ENCODE measurements at regions not wholly inside any gene's neighbourhood (a gene's known extent, or its start where the extent isn't known, plus 50 kb on each side); places are given as distances from the start of the nearest gene placed in this dataset.

GRCh38 chr21:38567970-38568360, 69.7 kb upstream of the ERG start:
- peak overlapping the region in 1 of 4 donors; percentile 16 for H3K4me3 ChIP-seq
- intact Hi-C loops (cut with DNase I) = no loop called here
- H3K27me3 ChIP-seq = no peaks in the 10 kb centered on the region

GRCh38 chr21:38569733-38570132, 71.5 kb upstream of the ERG start:
- H3K4me1 ChIP-seq (replicated peaks in 1 of 2) = no peaks in the 10 kb centered on the region
- intact Hi-C loops (cut with DNase I) = no loop called here
- H3K27ac ChIP-seq = no peak overlapping the region
- no peak for DNase-seq
- WGBS, 4 donors = 67 to 87% (median 78%) methylated on average over 1 of the region's 1 CpG
- no peak overlapping the region for H3K4me3 ChIP-seq
- no peak for TF ChIP-seq POLR2A (IDR thresholded peaks at IDR 0.05)
- no peak for TF ChIP-seq CTCF (IDR thresholded peaks at IDR 0.05)
- H3K9me3 ChIP-seq (replicated peaks in 1 of 3) = no peaks in the 10 kb centered on the region
- no peaks in the 10 kb centered on the region for H3K27me3 ChIP-seq
- no peaks in the 10 kb centered on the region for H3K36me3 ChIP-seq (replicated peaks in 1 of 2)

More at GRCh38 chr21:38567970-38568360, 69.7 kb upstream of the ERG start:
- DNase-seq = no peak
- 38 to 55% (median 54%) methylated on average over 7 of the region's 7 CpGs for WGBS, 4 donors
- H3K9me3 ChIP-seq (replicated peaks in 1 of 3) = no peaks in the 10 kb centered on the region
- no peaks in the 10 kb centered on the region for H3K36me3 ChIP-seq (replicated peaks in 1 of 2)
- no peaks in the 10 kb centered on the region for H3K4me1 ChIP-seq (replicated peaks in 1 of 2)
- TF ChIP-seq POLR2A (IDR thresholded peaks at IDR 0.05) (no peak), CTCF (IDR thresholded peaks at IDR 0.05) (no peak)
- H3K27ac ChIP-seq = no peak overlapping the region

GRCh38 chr21:38570596-38570995, 72.3 kb upstream of the ERG start:
- H3K27ac ChIP-seq = no peak overlapping the region
- no peak for DNase-seq
- WGBS, 4 donors = 77 to 82% (median 79%) methylated on average over 6 of the region's 6 CpGs
- TF ChIP-seq CTCF (IDR thresholded peaks at IDR 0.05) = no peak
- TF ChIP-seq POLR2A (IDR thresholded peaks at IDR 0.05) = no peak
- H3K4me3 ChIP-seq = no peak overlapping the region
- H3K9me3 ChIP-seq (replicated peaks in 1 of 3) = no peaks in the 10 kb centered on the region
- H3K4me1 ChIP-seq (replicated peaks in 1 of 2) = no peaks in the 10 kb centered on the region
- intact Hi-C loops (cut with DNase I) = no loop called here
- no peaks in the 10 kb centered on the region for H3K27me3 ChIP-seq
- no peaks in the 10 kb centered on the region for H3K36me3 ChIP-seq (replicated peaks in 1 of 2)

GRCh38 chr21:38574895-38575575, 76.8 kb upstream of the ERG start:
- H3K4me1 ChIP-seq (replicated peaks in 1 of 2) = no peaks in the 10 kb centered on the region
- intact Hi-C loops (cut with DNase I) = no loop called here
- H3K4me3 ChIP-seq = no peak overlapping the region
- H3K9me3 ChIP-seq (replicated peaks in 1 of 3) = no peaks in the 10 kb centered on the region
- H3K27me3 ChIP-seq = no peaks in the 10 kb centered on the region
- TF ChIP-seq CTCF (IDR thresholded peaks at IDR 0.05) (no peak), POLR2A (IDR thresholded peaks at IDR 0.05) (no peak)
- no peaks in the 10 kb centered on the region for H3K36me3 ChIP-seq (replicated peaks in 1 of 2)
- 73 to 80% (median 77%) methylated on average over 9 of the region's 9 CpGs for WGBS, 4 donors
- no peak for DNase-seq
- H3K27ac ChIP-seq = no peak overlapping the region
